LNCaP clone FGC (cell line): ENCODE measurements at regions not wholly inside any gene's neighbourhood (a gene's known extent, or its start where the extent isn't known, plus 50 kb on each side); places are given as distances from the start of the nearest gene placed in this dataset.

ENCODE experiments used
- DNase-seq: peaks from one replicate; pipeline ENCODE4 v3.0.0-alpha.2; 2011; ENCODE audit warnings: low read depth
- H3K4me3 ChIP-seq: 2 replicates; pipeline ENCODE4 v1.5.1; 2011; ENCODE audit warnings: mild to moderate bottlenecking, low read depth, low read length, control low read depth
- CTCF ChIP-seq: IDR thresholded peaks from 2 replicates; pipeline ENCODE4 v1.5.1; 2012; ENCODE audit warnings: mild to moderate bottlenecking; ENCODE audit not compliant: control insufficient read depth, insufficient read depth; ENCODE audit errors: extremely low read depth

GRCh38 chr13:62126400-62126799, 710.8 kb upstream of the PCDH20 start:
- TF ChIP-seq CTCF = no peak
- DNase-seq = no peak
- H3K4me3 ChIP-seq = no peak overlapping the region

- H3K4me3 ChIP-seq = no peak overlapping the region
- DNase-seq = no peak
- no peak for TF ChIP-seq CTCF
Measured at GRCh38 chr13:62125451-62125850, 709.8 kb upstream of the PCDH20 start.

- TF ChIP-seq CTCF = no peak
- H3K4me3 ChIP-seq = no peak overlapping the region
- no peak for DNase-seq
Measured at GRCh38 chr13:62123409-62123808, 707.8 kb upstream of the PCDH20 start.

GRCh38 chr13:62122434-62122833, 706.8 kb upstream of the PCDH20 start:
- no peak for TF ChIP-seq CTCF
- H3K4me3 ChIP-seq = no peak overlapping the region
- no peak for DNase-seq

GRCh38 chr13:62119739-62120700, 704.4 kb upstream of the PCDH20 start:
- H3K4me3 ChIP-seq = no peak overlapping the region
- peak; percentile 14; the same call in 1 of the 2 replicates for TF ChIP-seq CTCF
- no peak for DNase-seq

GRCh38 chr13:62115831-62116230, 700.2 kb upstream of the PCDH20 start:
- no peak for DNase-seq
- no peak for TF ChIP-seq CTCF
- H3K4me3 ChIP-seq = no peak overlapping the region
